Smooth muscle cell (in vitro differentiated cells): ENCODE measurements at regions not wholly inside any gene's neighbourhood (a gene's known extent, or its start where the extent isn't known, plus 50 kb on each side); places are given as distances from the start of the nearest gene placed in this dataset.
A peak's percentile ranks its signal among the peaks of the same experiment; 100 is the strongest.

Source experiments
- DNase-seq: peaks from one replicate; lab custom pipeline; 2025; ENCODE audit not compliant: unreplicated experiment; lab: John Stamatoyannopoulos, UW
- H2AFZ ChIP-seq: fragments of 200-600 bp; sonication (generic); 2 replicates; pipeline ENCODE4 v1.6.0; 2016; ENCODE audit warnings: antibody characterized with exemption, low read depth, mild to moderate bottlenecking
- H3F3A ChIP-seq: fragments of 200-600 bp; sonication (generic); 2 replicates; pipeline ENCODE4 v1.6.0; 2017; ENCODE audit warnings: antibody characterized with exemption, low read depth
- H3K27ac ChIP-seq: fragments of 200-600 bp; sonication (generic); 2 replicates; pipeline ENCODE4 v1.5.1; 2016; ENCODE audit warnings: low read depth, mild to moderate bottlenecking
- H3K27me3 ChIP-seq: fragments of 200-600 bp; sonication (generic); 2 replicates; pipeline ENCODE4 v1.6.1; 2016; ENCODE audit warnings: low read depth, mild to moderate bottlenecking
- H3K36me3 ChIP-seq: fragments of 200-600 bp; sonication (generic); 2 replicates; pipeline ENCODE4 v1.5.1; 2016; ENCODE audit warnings: low read depth
- H3K4me1 ChIP-seq: fragments of 200-600 bp; sonication (generic); 2 replicates; pipeline ENCODE4 v1.5.1; 2016; ENCODE audit warnings: low read depth
- H3K4me2 ChIP-seq: fragments of 200-600 bp; sonication (generic); 2 replicates; pipeline ENCODE4 v1.6.0; 2016; ENCODE audit warnings: mild to moderate bottlenecking
- H3K4me3 ChIP-seq: fragments of 200-600 bp; sonication (generic); 2 replicates; pipeline ENCODE4 v1.5.1; 2016; ENCODE audit warnings: mild to moderate bottlenecking
- H3K79me2 ChIP-seq: fragments of 200-600 bp; sonication (generic); 2 replicates; pipeline ENCODE4 v1.6.0; 2016; ENCODE audit warnings: low read depth, mild to moderate bottlenecking
- H3K9ac ChIP-seq: fragments of 200-600 bp; sonication (generic); 2 replicates; pipeline ENCODE4 v1.6.0; 2016; ENCODE audit warnings: low read depth
- H3K9me3 ChIP-seq: fragments of 200-600 bp; sonication (generic); replicated peaks from 2 replicates; pipeline ENCODE4 v1.5.1; 2016; ENCODE audit warnings: low read depth
- H4K20me1 ChIP-seq: fragments of 200-600 bp; sonication (generic); 2 replicates; pipeline ENCODE4 v1.6.0; 2016; ENCODE audit warnings: low read depth
- CTCF ChIP-seq: fragments of 200-600 bp; sonication (generic); IDR thresholded peaks from 2 replicates; pipeline ENCODE4 v1.5.1; 2017; ENCODE audit warnings: borderline replicate concordance, mild to moderate bottlenecking, antibody characterized with exemption; ENCODE audit not compliant: insufficient read depth, poor library complexity, severe bottlenecking
- WGBS: methylation state at CpG from one replicate; pipeline ENCODE4 v1.1.7; 2016; ENCODE audit warnings: low lambda C conversion rate; 5-methylcytosine and 5-hydroxymethylcytosine counted together

DNA sequence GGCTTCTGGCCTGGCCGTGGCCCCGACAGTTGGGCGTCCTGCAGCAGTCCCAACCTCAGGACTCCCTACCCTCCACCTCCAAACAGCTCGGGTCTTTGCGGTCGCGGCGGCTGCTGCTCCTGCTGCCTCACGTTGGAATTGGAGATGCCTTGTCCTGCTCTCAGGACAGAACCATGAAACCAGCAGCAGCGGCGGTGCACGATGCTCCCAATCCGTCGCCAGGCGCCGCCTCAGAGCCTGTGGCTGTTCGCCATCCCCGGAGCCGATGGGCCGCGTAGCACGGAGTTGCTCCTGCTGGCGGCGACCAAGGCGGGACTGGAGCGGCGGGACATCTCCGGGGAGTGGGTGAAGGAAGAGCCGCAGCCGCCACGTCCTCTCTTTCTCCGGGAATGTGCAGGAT is 1965.9 kb downstream of the TP53TG3F start:
- Histone ChIP-seq H3K4me3 (no peak overlapping the region), H3K27ac (no peak overlapping the region), H2AFZ (no peak overlapping the region), H3K27me3 (no peaks in the 10 kb centered on the region), H3K79me2 (no peaks in the 10 kb centered on the region), H3K9me3 (no peaks in the 10 kb centered on the region), H3K9ac (no peak overlapping the region), H3K4me1 (no peaks in the 10 kb centered on the region), H3F3A (no peaks in the 10 kb centered on the region), H4K20me1 (no peaks in the 10 kb centered on the region), H3K4me2 (no peak overlapping the region), H3K36me3 (no peaks in the 10 kb centered on the region)
- no peak for DNase-seq
- TF ChIP-seq CTCF = no peak
- WGBS = 88% methylated on average over 32 of the region's 32 CpGs

- Histone ChIP-seq H3K4me3 (no peak overlapping the region), H3K9me3 (peaks cover 4% of the 10 kb centered on the region), H2AFZ (no peak overlapping the region), H3K27me3 (no peaks in the 10 kb centered on the region), H3K4me1 (no peaks in the 10 kb centered on the region), H4K20me1 (no peaks in the 10 kb centered on the region), H3K27ac (no peak overlapping the region), H3F3A (no peaks in the 10 kb centered on the region), H3K79me2 (no peaks in the 10 kb centered on the region), H3K36me3 (no peaks in the 10 kb centered on the region), H3K4me2 (no peak overlapping the region), H3K9ac (no peak overlapping the region)
- DNase-seq = no peak
- WGBS = 11% methylated on average over 4 of the region's 4 CpGs
- TF ChIP-seq CTCF = peak; percentile 13
These were observed 1972.6 kb downstream of the TP53TG3F start for GRCh38 chr16:35431829-35432663.

- Histone ChIP-seq H3K27me3 (no peaks in the 10 kb centered on the region), H3K9me3 (peaks cover 8% of the 10 kb centered on the region), H2AFZ (no peak overlapping the region), H3F3A (no peaks in the 10 kb centered on the region), H3K79me2 (no peaks in the 10 kb centered on the region), H4K20me1 (no peaks in the 10 kb centered on the region), H3K36me3 (no peaks in the 10 kb centered on the region), H3K4me1 (no peaks in the 10 kb centered on the region), H3K9ac (no peak overlapping the region), H3K27ac (no peak overlapping the region), H3K4me3 (no peak overlapping the region), H3K4me2 (no peak overlapping the region)
- TF ChIP-seq CTCF = no peak
- DNase-seq = no peak
These were observed 1981.5 kb downstream of the TP53TG3F start for GRCh38 chr16:35440875-35441274.

GRCh38 chr16:35447010-35447558 is 1987.7 kb downstream of the TP53TG3F start:
- WGBS = 43% methylated on average over 3 of the region's 3 CpGs
- Histone ChIP-seq H3K79me2 (no peaks in the 10 kb centered on the region), H3K4me2 (no peak overlapping the region), H3K9ac (no peak overlapping the region), H3K4me1 (no peaks in the 10 kb centered on the region), H3K36me3 (no peaks in the 10 kb centered on the region), H2AFZ (no peak overlapping the region), H4K20me1 (no peaks in the 10 kb centered on the region), H3K27ac (no peak overlapping the region), H3K9me3 (peaks cover 12% of the 10 kb centered on the region), H3F3A (no peaks in the 10 kb centered on the region), H3K27me3 (no peaks in the 10 kb centered on the region), H3K4me3 (no peak overlapping the region)
- DNase-seq = no peak
- TF ChIP-seq CTCF = no peak
